ENCODE measurements at regions not wholly inside any gene's neighbourhood (a gene's known extent, or its start where the extent isn't known, plus 50 kb on each side); places are given as distances from the start of the nearest gene placed in this dataset.

DNA sequence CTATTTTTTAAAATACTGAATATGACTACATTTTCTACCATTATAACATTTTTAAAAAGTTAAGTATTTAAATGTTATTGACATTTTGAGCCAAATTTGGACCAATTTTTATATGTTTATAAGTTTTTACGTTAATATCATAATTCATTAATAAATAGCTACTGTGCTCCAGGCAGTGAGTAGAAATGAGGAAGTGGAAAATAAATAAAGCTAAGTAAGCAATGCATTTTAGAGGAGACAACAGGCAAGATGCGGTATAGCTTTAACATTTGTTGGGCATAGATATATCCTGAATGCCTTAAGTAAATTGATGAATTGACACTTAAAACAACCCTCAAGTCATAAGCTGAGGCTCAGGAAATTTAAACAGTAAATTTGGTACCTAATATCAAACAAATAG lies 474.8 kb downstream of the PCDH10 start:
- no peak for TF ChIP-seq CTCF (IDR thresholded peaks at IDR 0.05)
- no peak for TF ChIP-seq ZFX (IDR thresholded peaks at IDR 0.05; ENCODE audit: borderline replicate concordance)

Measured in 22Rv1 (cell line).